ENCODE measurements at regions not wholly inside any gene's neighbourhood (a gene's known extent, or its start where the extent isn't known, plus 50 kb on each side); places are given as distances from the start of the nearest gene placed in this dataset.

DNA sequence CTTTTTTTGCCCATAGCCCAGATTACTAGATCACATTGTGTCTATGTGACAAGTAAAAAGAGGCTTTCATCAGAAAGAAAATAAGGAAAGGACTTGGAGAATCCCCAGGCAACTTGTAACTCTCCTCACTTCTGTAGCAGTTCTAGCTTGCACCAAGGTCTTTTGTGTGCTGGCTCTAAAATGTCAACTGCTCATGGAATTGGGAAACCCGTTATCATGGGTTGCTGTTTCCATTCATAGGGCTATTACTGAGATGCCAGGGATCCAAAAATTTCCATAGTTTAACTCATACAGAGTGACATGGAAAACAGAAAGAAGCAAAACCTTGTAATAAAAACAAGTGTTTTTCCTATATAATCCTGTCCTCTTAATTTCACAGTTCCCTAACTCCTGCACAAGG is 123.9 kb upstream of the FBXL7 start (continued):
- no peak for TF ChIP-seq EZH2 (IDR thresholded peaks at IDR 0.05; ENCODE audit: borderline replicate concordance, control insufficient read depth, low read depth, low read length)
- no peak for TF ChIP-seq RCOR1 (conservative IDR thresholded peaks at IDR 0.05; ENCODE audit: low read depth, low read length)

- ChIA-PET CTCF (interaction anchor here (1.4 kb wide), 1 partner anchor 11 kb away, joined by 4 read pairs; no protein-coding TSS in a partner anchor), RAD21 (ENCODE audit: unreplicated experiment) (no interaction called here), SMC1A (ENCODE audit: uncharacterized antibody, unreplicated experiment) (no interaction called here), POLR2A (no interaction called here)
- Histone ChIP-seq H3K79me2 (ENCODE audit: control insufficient read depth, insufficient read depth, low read length) (no peaks in the 10 kb centered on the region), H3K27ac (ENCODE audit: control insufficient read depth, insufficient read depth) (no peak overlapping the region), H3K9ac (ENCODE audit: control insufficient read depth, insufficient read depth, low read length) (no peak overlapping the region), H3K4me2 (ENCODE audit: control insufficient read depth, insufficient read depth) (no peak overlapping the region), H3K27me3 (replicated peaks in 1 of 2; ENCODE audit: control insufficient read depth in 2 of 2, insufficient read depth in 2 of 2, low read length in 1 of 2) (no peaks in the 10 kb centered on the region), H3K36me3 (ENCODE audit: control insufficient read depth in 2 of 2, insufficient read depth in 2 of 2, low read length in 1 of 2) (no peaks in the 10 kb centered on the region), H3K4me3 (no peak overlapping the region), H4K20me1 (ENCODE audit: control insufficient read depth, insufficient read depth) (no peaks in the 10 kb centered on the region), H3K4me1 (ENCODE audit: control insufficient read depth, insufficient read depth, low read length) (no peaks in the 10 kb centered on the region), H3K9me3 (replicated peaks; ENCODE audit: control insufficient read depth, insufficient read depth, low read length) (no peaks in the 10 kb centered on the region), H2AFZ (ENCODE audit: control insufficient read depth, low read depth, low read length) (no peak overlapping the region)
- FAIRE-seq (no peak), ATAC-seq (no peak), DNase-seq (ENCODE audit: low read depth, low spot score) (no peak)
- 0% methylated on average over 1 of the region's 1 CpG for WGBS (ENCODE audit: insufficient coverage, insufficient replicate concordance, low lambda C conversion rate, missing lambda C conversion rate)
- TF ChIP-seq MTA3 (IDR thresholded peaks at IDR 0.05; ENCODE audit: borderline replicate concordance, low read length) (no peak), NR2F1 (conservative IDR thresholded peaks at IDR 0.05) (no peak), NFYA (IDR thresholded peaks at IDR 0.05; ENCODE audit: borderline replicate concordance, low read depth, low read length) (no peak), ZBED1 (IDR thresholded peaks at IDR 0.05; ENCODE audit: borderline replicate concordance) (no peak), POU2F2 (IDR thresholded peaks at IDR 0.05; ENCODE audit: borderline replicate concordance, low read depth, low read length) (no peak), ZNF207 (IDR thresholded peaks at IDR 0.05; ENCODE audit: borderline replicate concordance) (no peak), RB1 (IDR thresholded peaks at IDR 0.05; ENCODE audit: borderline replicate concordance) (no peak), JUNB (IDR thresholded peaks at IDR 0.05) (no peak), SUZ12 (IDR thresholded peaks at IDR 0.05; ENCODE audit: unreplicated experiment) (no peak)
- TF ChIP-seq, protein P1, sequence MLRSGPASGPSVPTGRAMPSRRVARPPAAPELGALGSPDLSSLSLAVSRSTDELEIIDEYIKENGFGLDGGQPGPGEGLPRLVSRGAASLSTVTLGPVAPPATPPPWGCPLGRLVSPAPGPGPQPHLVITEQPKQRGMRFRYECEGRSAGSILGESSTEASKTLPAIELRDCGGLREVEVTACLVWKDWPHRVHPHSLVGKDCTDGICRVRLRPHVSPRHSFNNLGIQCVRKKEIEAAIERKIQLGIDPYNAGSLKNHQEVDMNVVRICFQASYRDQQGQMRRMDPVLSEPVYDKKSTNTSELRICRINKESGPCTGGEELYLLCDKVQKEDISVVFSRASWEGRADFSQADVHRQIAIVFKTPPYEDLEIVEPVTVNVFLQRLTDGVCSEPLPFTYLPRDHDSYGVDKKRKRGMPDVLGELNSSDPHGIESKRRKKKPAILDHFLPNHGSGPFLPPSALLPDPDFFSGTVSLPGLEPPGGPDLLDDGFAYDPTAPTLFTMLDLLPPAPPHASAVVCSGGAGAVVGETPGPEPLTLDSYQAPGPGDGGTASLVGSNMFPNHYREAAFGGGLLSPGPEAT (IDR thresholded peaks at IDR 0.05; ENCODE audit: low read depth), result no peak
- TF ChIP-seq, protein P2, sequence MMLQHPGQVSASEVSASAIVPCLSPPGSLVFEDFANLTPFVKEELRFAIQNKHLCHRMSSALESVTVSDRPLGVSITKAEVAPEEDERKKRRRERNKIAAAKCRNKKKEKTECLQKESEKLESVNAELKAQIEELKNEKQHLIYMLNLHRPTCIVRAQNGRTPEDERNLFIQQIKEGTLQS (IDR thresholded peaks at IDR 0.05; ENCODE audit: borderline replicate concordance, extremely low read depth, low read depth, low read length), result no peak
- intact Hi-C loops (cut with micrococcal nuclease; ENCODE audit: unreplicated experiment) (no loop called here), in situ Hi-C loops (cut with MboI) (no loop called here)
- BruUV-seq (replicated peaks), result no TSS peak
Measured at GRCh38 chr5:15375559-15375958, 124.4 kb upstream of the FBXL7 start.
